SHP77 treated with DMSO at 0.1 percent for 48 hours (cell line): ENCODE measurements at regions not wholly inside any gene's neighbourhood (a gene's known extent, or its start where the extent isn't known, plus 50 kb on each side); places are given as distances from the start of the nearest gene placed in this dataset.

Experiments used
- DNase-seq: peaks from one replicate; lab custom pipeline; 2025; lab: John Stamatoyannopoulos, UW

- no peak for DNase-seq
Observed at GRCh38 chr12:127078577-127079350, 1188.2 kb upstream of the TMEM132C start.

DNA sequence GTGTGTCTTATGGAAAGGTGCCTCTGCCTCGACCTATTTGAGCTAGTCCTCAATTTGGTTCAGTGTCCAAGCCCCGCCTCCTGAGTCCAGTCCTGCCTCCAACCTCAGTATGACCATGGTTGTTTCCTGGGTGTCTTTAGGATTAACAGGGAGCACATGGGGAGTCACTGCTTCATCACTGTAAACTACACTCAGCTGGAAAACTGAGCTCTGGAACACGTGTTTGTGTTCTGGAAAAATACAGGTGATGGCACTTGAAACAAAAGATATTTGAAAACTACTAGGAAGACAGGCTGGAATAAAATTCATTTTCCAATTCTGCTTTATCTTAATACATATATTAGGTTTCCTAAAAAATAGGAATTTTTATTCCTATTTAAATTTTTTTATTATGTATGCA is 1187.3 kb upstream of the TMEM132C start:
- DNase-seq, result no peak

- no peak for DNase-seq
Observed at GRCh38 chr12:127081058-127081457, 1185.9 kb upstream of the TMEM132C start.

GRCh38 chr12:127083008-127083949 is 1183.7 kb upstream of the TMEM132C start:
- peak; percentile 56 for DNase-seq

DNA sequence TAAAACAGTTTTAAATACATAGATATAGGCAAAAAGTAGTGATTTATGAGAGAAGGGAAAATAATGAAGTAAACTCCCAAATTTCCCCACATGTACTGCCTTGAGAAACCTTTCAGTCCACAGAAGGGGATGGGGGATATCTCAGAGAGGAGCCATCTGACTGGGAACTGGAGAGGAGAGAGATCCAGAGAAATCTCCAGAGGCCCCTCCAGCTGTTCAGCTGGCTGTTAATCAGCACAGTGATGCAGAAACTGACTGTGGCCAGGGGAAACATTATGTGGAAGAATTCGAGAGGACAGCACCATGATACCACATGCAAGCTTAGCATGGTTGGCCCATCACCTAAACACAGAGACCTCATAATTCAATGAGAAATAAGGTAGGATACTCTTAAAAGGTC is 1165.9 kb upstream of the TMEM132C start:
- no peak for DNase-seq

- no peak for DNase-seq
Observed at GRCh38 chr12:127106041-127106440, 1160.9 kb upstream of the TMEM132C start.

- no peak for DNase-seq
Observed at GRCh38 chr12:127106697-127107096, 1160.3 kb upstream of the TMEM132C start.

DNA sequence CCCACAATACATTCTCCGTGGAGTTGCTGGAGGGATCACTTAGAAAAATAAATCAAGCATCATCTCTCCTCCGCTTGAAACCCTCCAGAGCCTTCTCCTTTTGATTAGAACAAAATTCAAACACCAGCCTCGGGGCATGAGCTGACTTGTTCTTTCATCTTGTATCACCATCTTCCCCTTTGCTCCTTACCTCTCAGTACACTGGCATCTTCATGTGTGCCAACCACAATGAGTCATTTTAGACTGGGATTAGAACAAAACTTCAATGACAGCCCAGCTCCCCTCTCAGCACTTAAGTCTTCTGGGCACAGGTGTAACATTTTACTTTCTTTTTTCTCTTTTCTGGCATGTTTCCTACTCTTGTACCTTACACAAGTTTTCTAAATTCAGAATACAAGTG is 1159.2 kb upstream of the TMEM132C start:
- DNase-seq, result no peak

DNA sequence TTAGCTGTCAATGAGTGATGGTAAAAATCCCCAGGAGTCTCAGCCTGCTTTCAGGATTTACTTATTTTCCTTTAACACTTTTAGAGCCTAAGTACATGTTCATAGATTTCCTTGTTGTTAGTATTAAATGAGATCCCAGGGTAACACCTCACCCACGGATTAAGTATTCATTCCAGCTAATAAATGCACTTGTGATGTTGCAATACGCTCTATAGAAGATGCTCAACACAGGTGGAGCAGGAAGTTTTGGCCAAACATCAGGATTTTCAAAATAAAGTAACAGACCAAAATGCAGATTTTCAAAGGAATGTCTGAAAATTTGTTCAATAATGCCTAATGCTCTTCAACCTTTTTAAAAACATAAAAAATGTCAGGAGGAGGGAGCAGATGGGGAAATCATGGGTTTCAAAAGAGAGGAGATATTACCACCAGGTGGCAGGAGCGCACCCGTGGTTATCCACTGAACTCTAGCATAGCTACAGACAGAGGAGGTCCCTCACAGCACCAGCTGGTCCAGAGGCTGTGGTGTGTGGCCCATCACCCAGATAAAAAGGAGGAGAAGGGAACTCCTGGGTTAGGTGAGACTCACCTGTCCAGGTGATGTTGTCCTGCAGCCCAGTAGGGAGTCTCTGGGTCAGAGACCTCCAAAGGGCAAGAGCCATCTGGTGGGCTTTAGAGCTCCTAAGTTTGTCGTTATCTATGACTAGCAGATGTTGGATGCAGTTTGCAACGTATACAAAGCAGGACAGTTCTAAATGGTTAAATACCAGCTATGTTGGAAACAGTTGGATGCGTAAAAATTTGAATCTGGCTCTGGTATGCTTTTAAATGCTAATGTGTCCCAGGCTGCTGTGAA is 1158.4 kb upstream of the TMEM132C start:
- peak; percentile 55 for DNase-seq

- no peak for DNase-seq
Observed at GRCh38 chr12:127113945-127114344, 1153.0 kb upstream of the TMEM132C start.

GRCh38 chr12:127115468-127116035 is 1151.4 kb upstream of the TMEM132C start:
- no peak for DNase-seq

DNA sequence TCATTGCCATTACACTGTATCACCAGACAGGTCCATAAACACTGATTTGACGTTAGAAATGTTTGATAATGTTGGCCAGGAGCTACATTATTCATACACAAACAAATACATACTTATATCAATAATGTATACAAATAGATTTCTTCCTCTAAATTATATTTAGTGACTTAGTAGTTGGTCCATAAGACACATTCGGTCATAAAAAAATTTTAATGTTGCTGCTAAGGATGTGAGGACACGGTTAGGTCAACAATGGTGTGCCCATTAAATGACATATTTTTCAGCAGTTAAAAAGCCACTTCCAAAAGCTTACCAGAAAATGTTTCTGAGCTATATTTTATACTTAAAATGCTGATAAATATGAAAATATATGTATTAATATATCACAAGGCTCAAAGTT is 1148.7 kb upstream of the TMEM132C start:
- DNase-seq, result no peak

DNA sequence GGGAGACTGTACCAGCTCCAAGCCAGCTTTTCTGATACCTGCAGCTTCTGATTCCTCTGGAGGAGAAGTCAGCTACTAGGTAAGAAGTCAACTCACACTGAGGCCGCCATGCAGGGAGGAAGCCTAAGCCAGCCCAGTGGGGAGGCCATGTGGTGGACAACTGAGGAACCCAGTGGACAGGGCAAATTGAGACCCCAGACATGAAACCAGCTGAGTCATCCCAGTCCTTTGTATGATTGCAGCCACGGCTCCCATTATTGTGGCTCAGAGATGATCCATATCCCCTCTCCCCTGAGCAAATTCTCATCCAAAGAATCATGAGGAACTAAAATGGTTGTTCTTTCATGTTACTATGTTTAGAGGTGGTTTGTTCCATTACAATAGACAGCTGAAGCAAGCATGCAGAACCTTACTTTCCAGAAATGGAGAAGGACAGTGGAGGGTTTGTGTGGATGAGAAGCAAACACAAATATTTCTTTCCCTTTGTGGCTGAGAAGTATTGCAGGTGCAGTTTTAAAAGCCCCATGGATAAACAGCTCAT is 1147.3 kb upstream of the TMEM132C start:
- DNase-seq, result no peak

GRCh38 chr12:127120851-127121250 is 1146.1 kb upstream of the TMEM132C start:
- DNase-seq, result no peak

DNA sequence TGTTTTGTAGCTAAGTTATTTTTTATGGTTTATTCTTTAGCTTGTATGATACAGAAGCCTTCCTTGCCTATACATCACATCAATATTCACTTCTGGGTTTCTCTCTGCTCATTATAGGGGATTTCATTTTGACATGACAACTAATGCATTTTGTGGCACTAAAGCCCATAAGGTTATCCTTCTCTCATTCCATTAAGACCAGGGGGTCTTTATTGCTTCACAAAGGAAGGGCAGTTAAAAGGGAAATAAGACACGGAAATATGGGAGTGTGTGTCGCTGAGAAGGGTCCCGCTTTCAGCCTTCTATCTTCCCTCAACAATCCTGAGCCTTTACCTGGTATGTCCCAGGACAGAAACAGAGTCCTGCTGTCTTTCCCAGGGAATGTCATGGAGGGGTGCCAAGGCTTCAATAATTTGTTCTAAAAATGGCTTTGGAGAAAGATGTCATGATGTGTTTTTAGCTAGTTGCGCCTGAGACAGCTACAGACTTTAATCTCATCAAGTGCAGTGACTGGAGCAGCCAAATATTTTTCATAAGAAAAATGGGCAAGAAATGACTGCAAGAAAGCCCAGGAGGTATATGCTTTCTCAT is 1145.4 kb upstream of the TMEM132C start:
- no peak for DNase-seq

- no peak for DNase-seq
Observed at GRCh38 chr12:127125607-127126259, 1141.2 kb upstream of the TMEM132C start.

- no peak for DNase-seq
Observed at GRCh38 chr12:127126260-127126628, 1140.7 kb upstream of the TMEM132C start.

GRCh38 chr12:127127897-127128296 is 1139.1 kb upstream of the TMEM132C start:
- DNase-seq, result no peak

- DNase-seq, result no peak
Observed at GRCh38 chr12:127130506-127131124, 1136.4 kb upstream of the TMEM132C start.

- DNase-seq, result no peak
Observed at GRCh38 chr12:127133675-127134335, 1133.2 kb upstream of the TMEM132C start.
